NT2/D1 (cell line): ENCODE measurements at regions not wholly inside any gene's neighbourhood (a gene's known extent, or its start where the extent isn't known, plus 50 kb on each side); places are given as distances from the start of the nearest gene placed in this dataset.
"Not testable (repeated sequence)": the region's sequence is repeated elsewhere in the genome, so short reads cannot be mapped to it uniquely, and the experiment has no call there.

ENCODE experiments used
- DNase-seq: peaks from one replicate; pipeline ENCODE4 v3.0.0-alpha.2; 2011; ENCODE audit warnings: low read depth, low spot score
- H3K27me3 ChIP-seq: 2 replicates; pipeline ENCODE4 v1.6.0; 2011; ENCODE audit warnings: mild to moderate bottlenecking; ENCODE audit not compliant: insufficient read length, insufficient read depth
- H3K36me3 ChIP-seq: 2 replicates; pipeline ENCODE4 v1.6.1; 2011; ENCODE audit warnings: mild to moderate bottlenecking, low read length, mixed read lengths; ENCODE audit not compliant: insufficient read depth, insufficient read length
- H3K4me1 ChIP-seq: 2 replicates; pipeline ENCODE4 v1.5.1; 2011; ENCODE audit not compliant: insufficient read depth, insufficient read length
- H3K4me3 ChIP-seq: 2 replicates; pipeline ENCODE4 v1.5.1; 2011; ENCODE audit warnings: low read depth; ENCODE audit not compliant: insufficient read length
- H3K9ac ChIP-seq: 2 replicates; pipeline ENCODE4 v1.6.0; 2011; ENCODE audit warnings: low read depth; ENCODE audit not compliant: insufficient read length
- H3K9me3 ChIP-seq: 2 replicates; pipeline ENCODE4 v1.5.1; 2011; ENCODE audit warnings: mild to moderate bottlenecking, low read length; ENCODE audit not compliant: insufficient read depth
- SUZ12 ChIP-seq: IDR thresholded peaks from 2 replicates; pipeline ENCODE4 v1.6.1; 2011; ENCODE audit not compliant: insufficient read length, insufficient read depth; ENCODE audit errors: extremely low read depth
- YY1 ChIP-seq: IDR thresholded peaks from 2 replicates; pipeline ENCODE4 v1.6.1; 2011; ENCODE audit not compliant: insufficient read length, insufficient read depth
- ZNF274 ChIP-seq: IDR thresholded peaks from 2 replicates; pipeline ENCODE4 v1.6.1; 2011; ENCODE audit warnings: mild to moderate bottlenecking, low read depth, low read length

- no peaks in the 10 kb centered on the region for H3K4me1 ChIP-seq
- DNase-seq: no peak
- H3K9me3 ChIP-seq: 0 out of 2 replicates have a peak, but pooled peaks cover 8% of the 10 kb centered on the region
- no peaks in the 10 kb centered on the region for H3K36me3 ChIP-seq
- TF ChIP-seq ZNF274 (no peak), YY1 (no peak)
- no peaks in the 10 kb centered on the region for H3K27me3 ChIP-seq
- no peak overlapping the region for H3K4me3 ChIP-seq
- H3K9ac ChIP-seq: no peak overlapping the region
These were observed 206.7 kb upstream of the SLITRK1 start for GRCh38 chr13:84088996-84089395.

GRCh38 chr13:84086847-84087162 is 204.5 kb upstream of the SLITRK1 start:
- no peaks in the 10 kb centered on the region for H3K27me3 ChIP-seq
- DNase-seq: no peak
- 0 out of 2 replicates have a peak, but pooled peaks cover 8% of the 10 kb centered on the region for H3K9me3 ChIP-seq
- H3K36me3 ChIP-seq: no peaks in the 10 kb centered on the region
- H3K4me1 ChIP-seq: no peaks in the 10 kb centered on the region
- no peak overlapping the region for H3K9ac ChIP-seq
- TF ChIP-seq SUZ12 (no peak), ZNF274 (no peak), YY1 (no peak)
- no peak overlapping the region for H3K4me3 ChIP-seq

- not testable (repeated sequence) for H3K36me3 ChIP-seq, H3K4me1 ChIP-seq, H3K9ac ChIP-seq, H3K4me3 ChIP-seq, H3K27me3 ChIP-seq, DNase-seq, H3K9me3 ChIP-seq
These were observed 204.0 kb upstream of the SLITRK1 start for GRCh38 chr13:84086098-84086846.

GRCh38 chr13:84082462-84082861 is 200.2 kb upstream of the SLITRK1 start:
- Histone ChIP-seq H3K4me3 (no peak overlapping the region), H3K9me3 (0 out of 2 replicates have a peak, but pooled peaks cover 8% of the 10 kb centered on the region), H3K36me3 (no peaks in the 10 kb centered on the region), H3K4me1 (no peaks in the 10 kb centered on the region), H3K9ac (no peak overlapping the region), H3K27me3 (no peaks in the 10 kb centered on the region)
- DNase-seq: no peak
- TF ChIP-seq ZNF274 (no peak), YY1 (no peak), SUZ12 (no peak)

- H3K27me3 ChIP-seq: no peaks in the 10 kb centered on the region
- TF ChIP-seq ZNF274 (no peak), YY1 (no peak), SUZ12 (no peak)
- no peak overlapping the region for H3K9ac ChIP-seq
These were observed 198.7 kb upstream of the SLITRK1 start for GRCh38 chr13:84080748-84081530.

GRCh38 chr13:84077271-84077670 is 195.0 kb upstream of the SLITRK1 start:
- H3K9ac ChIP-seq: no peak overlapping the region
- H3K9me3 ChIP-seq: no peaks in the 10 kb centered on the region
- DNase-seq: no peak
- H3K4me1 ChIP-seq: no peaks in the 10 kb centered on the region
- no peaks in the 10 kb centered on the region for H3K36me3 ChIP-seq
- H3K4me3 ChIP-seq: no peak overlapping the region
- no peak for TF ChIP-seq ZNF274
- no peak for TF ChIP-seq YY1
- no peak for TF ChIP-seq SUZ12
- no peaks in the 10 kb centered on the region for H3K27me3 ChIP-seq

More at GRCh38 chr13:84080748-84081530, 198.7 kb upstream of the SLITRK1 start:
- no peaks in the 10 kb centered on the region for H3K4me1 ChIP-seq
- H3K4me3 ChIP-seq: no peak overlapping the region
- H3K9me3 ChIP-seq: 0 out of 2 replicates have a peak, but pooled peaks cover 4% of the 10 kb centered on the region
- no peak for DNase-seq
- H3K36me3 ChIP-seq: no peaks in the 10 kb centered on the region

GRCh38 chr13:84076280-84076679 is 194.0 kb upstream of the SLITRK1 start:
- TF ChIP-seq ZNF274 (no peak), SUZ12 (no peak), YY1 (no peak)
- no peaks in the 10 kb centered on the region for H3K36me3 ChIP-seq
- H3K27me3 ChIP-seq: no peaks in the 10 kb centered on the region
- no peak for DNase-seq
- H3K9ac ChIP-seq: no peak overlapping the region
- no peaks in the 10 kb centered on the region for H3K4me1 ChIP-seq
- H3K4me3 ChIP-seq: no peak overlapping the region
- no peaks in the 10 kb centered on the region for H3K9me3 ChIP-seq
